SK-N-SH treated with all-trans-retinoic acid at 6 μM for 48 hours (cell line): ENCODE measurements at regions not wholly inside any gene's neighbourhood (a gene's known extent, or its start where the extent isn't known, plus 50 kb on each side); places are given as distances from the start of the nearest gene placed in this dataset.

Source experiments
- ATAC-seq: fragments of 200-7000 bp; cut with Tn5 transposase; 3 replicates; pipeline ENCODE4 v1.9.1; 2020; ENCODE audit warnings: mild to moderate bottlenecking, moderate library complexity
- ARNTL ChIP-seq: fragments of 450-650 bp; formaldehyde crosslinking; IDR thresholded peaks from 2 replicates; pipeline ENCODE4 v1.5.0; 2020; ENCODE audit warnings: low read depth, mild to moderate bottlenecking, moderate library complexity, borderline replicate concordance
- BACH2 ChIP-seq: fragments of 250-450 bp; sonication (Bioruptor Pico); IDR thresholded peaks from 2 replicates; pipeline ENCODE4 v1.9.0; 2021; ENCODE audit warnings: mild to moderate bottlenecking, borderline replicate concordance
- CSDC2 ChIP-seq: fragments of 250-450 bp; sonication (Bioruptor Pico); IDR thresholded peaks from 2 replicates; pipeline ENCODE4 v1.5.0; 2020; ENCODE audit warnings: mild to moderate bottlenecking, moderate library complexity
- ESRRG ChIP-seq: fragments of 250-450 bp; sonication (Bioruptor Pico); IDR thresholded peaks from 2 replicates; pipeline ENCODE4 v1.6.1; 2021; ENCODE audit warnings: mild to moderate bottlenecking
- GLIS3 ChIP-seq: fragments of 250-450 bp; sonication (Bioruptor Pico); IDR thresholded peaks from 2 replicates; pipeline ENCODE4 v1.5.0; 2020; ENCODE audit warnings: mild to moderate bottlenecking, moderate library complexity
- ISL1 ChIP-seq: fragments of 250-450 bp; sonication (Bioruptor Pico); IDR thresholded peaks from 2 replicates; pipeline ENCODE4 v2.1.2; 2022; ENCODE audit warnings: mild to moderate bottlenecking, moderate library complexity
- OSR1 ChIP-seq: fragments of 250-450 bp; sonication (Bioruptor Pico); IDR thresholded peaks from 2 replicates; pipeline ENCODE4 v1.8.0; 2022; ENCODE audit warnings: moderate library complexity, mild to moderate bottlenecking, inconsistent platforms
- PATZ1 ChIP-seq: fragments of 250-450 bp; sonication (Bioruptor Pico); IDR thresholded peaks from 2 replicates; pipeline ENCODE4 v1.8.0; 2020; ENCODE audit warnings: mild to moderate bottlenecking, moderate library complexity, borderline replicate concordance
- PPARA ChIP-seq: fragments of 250-450 bp; sonication (Bioruptor Pico); IDR thresholded peaks from 2 replicates; pipeline ENCODE4 v1.5.0; 2020; ENCODE audit warnings: mild to moderate bottlenecking, borderline replicate concordance
- RARB ChIP-seq: fragments of 250-450 bp; sonication (Bioruptor Pico); IDR thresholded peaks from 2 replicates; pipeline ENCODE4 v1.8.0; 2021; ENCODE audit warnings: mild to moderate bottlenecking, moderate library complexity
- SNAI2 ChIP-seq: fragments of 250-450 bp; sonication (Bioruptor Pico); IDR thresholded peaks from 2 replicates; pipeline ENCODE4 v1.5.0; 2020; ENCODE audit warnings: mild to moderate bottlenecking, moderate library complexity
- TCF4 ChIP-seq: fragments of 250-450 bp; sonication (Bioruptor Pico); IDR thresholded peaks from 2 replicates; pipeline ENCODE4 v1.8.0; 2021; ENCODE audit warnings: mild to moderate bottlenecking, moderate library complexity, borderline replicate concordance
- TOX ChIP-seq: fragments of 250-450 bp; sonication (Bioruptor Pico); IDR thresholded peaks from 2 replicates; pipeline ENCODE4 v1.8.0; 2021; ENCODE audit warnings: mild to moderate bottlenecking, moderate library complexity, borderline replicate concordance
- TSHZ2 ChIP-seq: fragments of 250-450 bp; sonication (Bioruptor Pico); IDR thresholded peaks from 2 replicates; pipeline ENCODE4 v1.5.0; 2020; ENCODE audit warnings: mild to moderate bottlenecking, moderate library complexity
- ZC3H10 ChIP-seq: fragments of 250-450 bp; sonication (Bioruptor Pico); IDR thresholded peaks from 2 replicates; pipeline ENCODE4 v1.5.1; 2021; ENCODE audit warnings: mild to moderate bottlenecking, moderate library complexity
- ZFP3 ChIP-seq: fragments of 250-450 bp; sonication (Bioruptor Pico); IDR thresholded peaks from 2 replicates; pipeline ENCODE4 v1.5.0; 2020; ENCODE audit warnings: mild to moderate bottlenecking, moderate library complexity
- ZFP30 ChIP-seq: fragments of 450-650 bp; formaldehyde crosslinking; IDR thresholded peaks from 2 replicates; pipeline ENCODE4 v1.5.0; 2022; ENCODE audit warnings: mild to moderate bottlenecking, moderate library complexity
- ZNF565 ChIP-seq: fragments of 450-650 bp; formaldehyde crosslinking; conservative IDR thresholded peaks from 2 replicates; pipeline ENCODE4 v1.5.0; 2020; ENCODE audit warnings: low read depth, mild to moderate bottlenecking, moderate library complexity
- ZNF70 ChIP-seq: fragments of 450-650 bp; formaldehyde crosslinking; IDR thresholded peaks from 2 replicates; pipeline ENCODE4 v1.5.0; 2020; ENCODE audit warnings: mild to moderate bottlenecking, moderate library complexity
- ZNF8 ChIP-seq: fragments of 450-650 bp; formaldehyde crosslinking; IDR thresholded peaks from 2 replicates; pipeline ENCODE4 v1.5.0; 2020; ENCODE audit warnings: mild to moderate bottlenecking, moderate library complexity
- TF ChIP-seq, protein P1 (sequence below): fragments of 250-450 bp; sonication (Bioruptor Pico); IDR thresholded peaks from 2 replicates; pipeline ENCODE4 v1.8.0; 2021; ENCODE audit warnings: low read depth, mild to moderate bottlenecking, moderate library complexity, borderline replicate concordance
- TF ChIP-seq, protein P2 (sequence below): fragments of 250-450 bp; sonication (Bioruptor Pico); IDR thresholded peaks from 2 replicates; pipeline ENCODE4 v1.5.1; 2021; ENCODE audit warnings: mild to moderate bottlenecking, moderate library complexity
- TF ChIP-seq, protein P3 (sequence below): fragments of 250-450 bp; sonication (Bioruptor Pico); IDR thresholded peaks from 2 replicates; pipeline ENCODE4 v1.5.1; 2020; ENCODE audit warnings: low read depth, mild to moderate bottlenecking, moderate library complexity

- no peak for ATAC-seq
- TF ChIP-seq CSDC2 (CRISPR knock-in tag) (no peak), ARNTL (no peak), ZFP3 (no peak), TSHZ2 (CRISPR knock-in tag) (no peak), OSR1 (CRISPR knock-in tag) (no peak), ZNF565 (no peak), ZC3H10 (CRISPR knock-in tag) (no peak), ZFP30 (CRISPR knock-in tag) (no peak), PPARA (CRISPR knock-in tag) (no peak), GLIS3 (CRISPR knock-in tag) (no peak)
- TF ChIP-seq, protein P1, sequence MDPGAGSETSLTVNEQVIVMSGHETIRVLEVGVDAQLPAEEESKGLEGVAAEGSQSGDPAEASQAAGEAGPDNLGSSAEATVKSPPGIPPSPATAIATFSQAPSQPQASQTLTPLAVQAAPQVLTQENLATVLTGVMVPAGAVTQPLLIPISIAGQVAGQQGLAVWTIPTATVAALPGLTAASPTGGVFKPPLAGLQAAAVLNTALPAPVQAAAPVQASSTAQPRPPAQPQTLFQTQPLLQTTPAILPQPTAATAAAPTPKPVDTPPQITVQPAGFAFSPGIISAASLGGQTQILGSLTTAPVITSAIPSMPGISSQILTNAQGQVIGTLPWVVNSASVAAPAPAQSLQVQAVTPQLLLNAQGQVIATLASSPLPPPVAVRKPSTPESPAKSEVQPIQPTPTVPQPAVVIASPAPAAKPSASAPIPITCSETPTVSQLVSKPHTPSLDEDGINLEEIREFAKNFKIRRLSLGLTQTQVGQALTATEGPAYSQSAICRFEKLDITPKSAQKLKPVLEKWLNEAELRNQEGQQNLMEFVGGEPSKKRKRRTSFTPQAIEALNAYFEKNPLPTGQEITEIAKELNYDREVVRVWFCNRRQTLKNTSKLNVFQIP, result no peak
- TF ChIP-seq, protein P2, sequence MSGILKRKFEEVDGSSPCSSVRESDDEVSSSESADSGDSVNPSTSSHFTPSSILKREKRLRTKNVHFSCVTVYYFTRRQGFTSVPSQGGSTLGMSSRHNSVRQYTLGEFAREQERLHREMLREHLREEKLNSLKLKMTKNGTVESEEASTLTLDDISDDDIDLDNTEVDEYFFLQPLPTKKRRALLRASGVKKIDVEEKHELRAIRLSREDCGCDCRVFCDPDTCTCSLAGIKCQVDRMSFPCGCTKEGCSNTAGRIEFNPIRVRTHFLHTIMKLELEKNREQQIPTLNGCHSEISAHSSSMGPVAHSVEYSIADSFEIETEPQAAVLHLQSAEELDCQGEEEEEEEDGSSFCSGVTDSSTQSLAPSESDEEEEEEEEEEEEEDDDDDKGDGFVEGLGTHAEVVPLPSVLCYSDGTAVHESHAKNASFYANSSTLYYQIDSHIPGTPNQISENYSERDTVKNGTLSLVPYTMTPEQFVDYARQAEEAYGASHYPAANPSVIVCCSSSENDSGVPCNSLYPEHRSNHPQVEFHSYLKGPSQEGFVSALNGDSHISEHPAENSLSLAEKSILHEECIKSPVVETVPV (CRISPR knock-in tag), result no peak
These were observed 101.8 kb upstream of the UBL3 start for GRCh38 chr13:29952245-29952644.

DNA sequence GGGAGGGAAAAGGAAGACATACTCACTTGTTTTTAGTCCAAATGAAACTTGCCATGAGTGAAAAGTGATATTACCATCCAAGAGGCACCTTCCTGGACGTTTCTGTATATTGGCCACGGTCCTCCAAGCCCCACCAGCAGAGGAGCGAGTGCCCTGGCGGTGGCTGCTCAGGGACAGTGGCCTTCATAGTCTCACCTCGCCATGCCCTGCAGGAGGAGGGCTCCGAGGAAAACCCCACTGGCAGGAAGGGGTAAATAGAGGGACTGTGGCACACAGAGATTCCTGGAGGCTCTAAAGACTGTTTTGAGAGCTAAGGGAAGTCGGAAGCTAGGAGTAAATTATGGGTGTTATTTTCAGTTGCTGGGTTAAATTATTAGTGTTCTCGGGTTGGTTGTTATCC lies 98.4 kb upstream of the UBL3 start:
- TF ChIP-seq TOX (no peak), ISL1 (CRISPR knock-in tag) (no peak), PPARA (CRISPR knock-in tag) (no peak), TCF4 (no peak), ZNF565 (no peak), BACH2 (no peak), ZNF8 (no peak), RARB (CRISPR knock-in tag) (no peak), ZFP3 (no peak), CSDC2 (CRISPR knock-in tag) (no peak), ZNF70 (no peak), SNAI2 (CRISPR knock-in tag) (no peak), ZC3H10 (CRISPR knock-in tag) (no peak)
- TF ChIP-seq, protein P3, sequence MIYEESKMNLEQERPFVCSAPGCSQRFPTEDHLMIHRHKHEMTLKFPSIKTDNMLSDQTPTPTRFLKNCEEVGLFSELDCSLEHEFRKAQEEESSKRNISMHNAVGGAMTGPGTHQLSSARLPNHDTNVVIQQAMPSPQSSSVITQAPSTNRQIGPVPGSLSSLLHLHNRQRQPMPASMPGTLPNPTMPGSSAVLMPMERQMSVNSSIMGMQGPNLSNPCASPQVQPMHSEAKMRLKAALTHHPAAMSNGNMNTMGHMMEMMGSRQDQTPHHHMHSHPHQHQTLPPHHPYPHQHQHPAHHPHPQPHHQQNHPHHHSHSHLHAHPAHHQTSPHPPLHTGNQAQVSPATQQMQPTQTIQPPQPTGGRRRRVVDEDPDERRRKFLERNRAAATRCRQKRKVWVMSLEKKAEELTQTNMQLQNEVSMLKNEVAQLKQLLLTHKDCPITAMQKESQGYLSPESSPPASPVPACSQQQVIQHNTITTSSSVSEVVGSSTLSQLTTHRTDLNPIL (CRISPR knock-in tag), result no peak
- ATAC-seq, result no peak

DNA sequence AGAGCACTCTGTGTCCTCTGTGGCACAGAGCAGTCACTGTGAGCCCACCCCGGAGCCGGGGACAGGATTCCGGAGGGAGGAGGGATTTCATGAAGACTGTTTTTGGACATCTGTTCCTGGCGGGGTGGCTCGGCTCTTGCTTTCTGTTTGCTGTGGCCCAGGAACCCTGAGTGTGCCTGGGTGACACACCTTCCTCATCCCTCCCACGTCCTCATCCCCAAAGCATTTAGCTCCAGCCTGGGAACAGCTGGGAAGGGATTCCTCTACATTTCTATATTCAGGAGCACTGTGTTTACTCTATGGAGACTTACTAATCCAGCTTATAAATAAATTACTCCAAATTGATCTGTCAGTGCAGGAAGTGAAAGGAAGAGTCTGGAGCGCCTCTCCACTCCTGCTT lies 97.8 kb upstream of the UBL3 start:
- ATAC-seq, result no peak

More for the DNA sequence above, 97.8 kb upstream of the UBL3 start:
- TF ChIP-seq GLIS3 (CRISPR knock-in tag) (no peak), TSHZ2 (CRISPR knock-in tag) (no peak), BACH2 (no peak), ZFP3 (no peak), TCF4 (no peak), ZNF8 (no peak), PPARA (CRISPR knock-in tag) (no peak), SNAI2 (CRISPR knock-in tag) (no peak), ARNTL (no peak), PATZ1 (CRISPR knock-in tag) (no peak), ESRRG (CRISPR knock-in tag) (no peak), ZC3H10 (CRISPR knock-in tag) (no peak)
- TF ChIP-seq, protein P3 (CRISPR knock-in tag), result no peak
- TF ChIP-seq, protein P2 (CRISPR knock-in tag), result no peak
